ENCODE measurements at regions not wholly inside any gene's neighbourhood (a gene's known extent, or its start where the extent isn't known, plus 50 kb on each side); places are given as distances from the start of the nearest gene placed in this dataset.

- no peak overlapping the region for H3K4me3 ChIP-seq (ENCODE audit: low read depth, low read length)
- H2AFZ ChIP-seq, result no peak overlapping the region
- no peak overlapping the region for H3K27ac ChIP-seq
- H3K4me2 ChIP-seq (ENCODE audit: low read length), result no peak overlapping the region
- TF ChIP-seq CTCF (IDR thresholded peaks at IDR 0.05), result no peak
- no peaks in the 10 kb centered on the region for H3K27me3 ChIP-seq (ENCODE audit: control insufficient read depth, insufficient read depth, low read length)
- H3K36me3 ChIP-seq (ENCODE audit: control insufficient read depth, insufficient read depth, low read length), result no peaks in the 10 kb centered on the region
- H3K4me1 ChIP-seq, result peaks cover 5% of the 10 kb centered on the region
- no peaks in the 10 kb centered on the region for H3K9me3 ChIP-seq (ENCODE audit: control insufficient read depth, low read length)
- no peaks in the 10 kb centered on the region for H3K79me2 ChIP-seq
- no peak overlapping the region for H3K9ac ChIP-seq
These were observed 60.9 kb upstream of the SOD3 start for GRCh38 chr4:24734511-24734910.

- Histone ChIP-seq H3K79me2 (no peaks in the 10 kb centered on the region), H2AFZ (no peak overlapping the region), H3K27ac (no peak overlapping the region), H3K36me3 (ENCODE audit: control insufficient read depth, insufficient read depth, low read length) (no peaks in the 10 kb centered on the region), H3K4me1 (no peaks in the 10 kb centered on the region), H3K27me3 (ENCODE audit: control insufficient read depth, insufficient read depth, low read length) (no peaks in the 10 kb centered on the region), H3K9ac (no peak overlapping the region), H3K4me2 (ENCODE audit: low read length) (no peak overlapping the region), H3K9me3 (ENCODE audit: control insufficient read depth, low read length) (no peaks in the 10 kb centered on the region), H3K4me3 (ENCODE audit: low read depth, low read length) (no peak overlapping the region)
- TF ChIP-seq CTCF (IDR thresholded peaks at IDR 0.05), result no peak
These were observed 59.3 kb upstream of the SOD3 start for GRCh38 chr4:24736066-24736465.

- TF ChIP-seq CTCF (IDR thresholded peaks at IDR 0.05), result no peak
- Histone ChIP-seq H2AFZ (no peak overlapping the region), H3K9ac (no peak overlapping the region), H3K4me1 (no peaks in the 10 kb centered on the region), H3K27me3 (ENCODE audit: control insufficient read depth, insufficient read depth, low read length) (no peaks in the 10 kb centered on the region), H3K9me3 (ENCODE audit: control insufficient read depth, low read length) (no peaks in the 10 kb centered on the region), H3K4me3 (ENCODE audit: low read depth, low read length) (no peak overlapping the region), H3K36me3 (ENCODE audit: control insufficient read depth, insufficient read depth, low read length) (no peaks in the 10 kb centered on the region), H3K4me2 (ENCODE audit: low read length) (no peak overlapping the region), H3K79me2 (no peaks in the 10 kb centered on the region), H3K27ac (no peak overlapping the region)
These were observed 53.5 kb upstream of the SOD3 start for GRCh38 chr4:24741910-24742309.

- H3K4me2 ChIP-seq (ENCODE audit: low read length), result no peak overlapping the region
- no peak overlapping the region for H3K27ac ChIP-seq
- H3K9ac ChIP-seq, result no peak overlapping the region
- TF ChIP-seq CTCF (IDR thresholded peaks at IDR 0.05), result no peak
- no peaks in the 10 kb centered on the region for H3K9me3 ChIP-seq (ENCODE audit: control insufficient read depth, low read length)
- no peaks in the 10 kb centered on the region for H3K36me3 ChIP-seq (ENCODE audit: control insufficient read depth, insufficient read depth, low read length)
- H3K4me3 ChIP-seq (ENCODE audit: low read depth, low read length), result no peak overlapping the region
- H3K79me2 ChIP-seq, result no peaks in the 10 kb centered on the region
- no peak overlapping the region for H2AFZ ChIP-seq
- no peaks in the 10 kb centered on the region for H3K4me1 ChIP-seq
- H3K27me3 ChIP-seq (ENCODE audit: control insufficient read depth, insufficient read depth, low read length), result no peaks in the 10 kb centered on the region
These were observed 53.0 kb upstream of the SOD3 start for GRCh38 chr4:24742335-24742734.

GRCh38 chr4:24742773-24743172 is 52.6 kb upstream of the SOD3 start:
- H3K27ac ChIP-seq, result no peak overlapping the region
- H3K36me3 ChIP-seq (ENCODE audit: control insufficient read depth, insufficient read depth, low read length), result no peaks in the 10 kb centered on the region
- H3K79me2 ChIP-seq, result no peaks in the 10 kb centered on the region
- no peak for TF ChIP-seq CTCF (IDR thresholded peaks at IDR 0.05)
- H3K4me3 ChIP-seq (ENCODE audit: low read depth, low read length), result no peak overlapping the region
- no peak overlapping the region for H2AFZ ChIP-seq
- no peaks in the 10 kb centered on the region for H3K27me3 ChIP-seq (ENCODE audit: control insufficient read depth, insufficient read depth, low read length)
- H3K4me1 ChIP-seq, result no peaks in the 10 kb centered on the region
- H3K4me2 ChIP-seq (ENCODE audit: low read length), result no peak overlapping the region
- H3K9ac ChIP-seq, result no peak overlapping the region
- H3K9me3 ChIP-seq (ENCODE audit: control insufficient read depth, low read length), result no peaks in the 10 kb centered on the region
